OCI-LY3 (cell line): ENCODE measurements at regions not wholly inside any gene's neighbourhood (a gene's known extent, or its start where the extent isn't known, plus 50 kb on each side); places are given as distances from the start of the nearest gene placed in this dataset.

Experiments used
- EZH2phosphoT487 ChIP-seq: fragments of 200-600 bp; shearing (Covaris generic); IDR thresholded peaks from 2 replicates; pipeline ENCODE4 v1.6.1; 2018; ENCODE audit warnings: antibody characterized with exemption, mixed run types, low read depth
- TF ChIP-seq, protein P1 (sequence below): fragments of 200-600, 300-600 bp; sonication (generic); IDR thresholded peaks from 2 replicates; pipeline ENCODE4 v1.5.1; 2014; ENCODE audit warnings: antibody characterized with exemption, low read length, low read depth

DNA sequence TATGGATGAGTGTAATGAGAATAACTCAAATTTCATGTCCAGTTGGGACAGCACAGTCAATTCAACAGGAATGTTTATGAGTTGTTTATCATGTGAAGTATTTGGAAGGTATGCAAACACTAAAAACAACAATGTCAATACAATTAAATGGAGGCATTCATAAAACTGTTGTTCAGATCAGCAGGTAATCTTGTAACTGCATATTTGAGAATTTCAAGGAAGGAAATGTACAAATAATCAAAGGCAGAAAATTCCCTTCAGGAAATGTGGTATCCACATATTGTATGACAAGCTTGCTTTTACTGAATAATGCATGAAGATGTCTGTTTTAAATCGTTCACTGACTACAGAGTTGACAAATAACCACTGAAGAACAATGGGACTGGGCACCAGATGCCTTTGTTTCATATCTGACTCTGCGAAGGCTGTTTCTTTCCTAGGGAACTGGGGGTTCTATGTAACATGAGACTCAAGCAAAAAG, 198.3 kb downstream of the LTN1 start:
- TF ChIP-seq, protein P1, sequence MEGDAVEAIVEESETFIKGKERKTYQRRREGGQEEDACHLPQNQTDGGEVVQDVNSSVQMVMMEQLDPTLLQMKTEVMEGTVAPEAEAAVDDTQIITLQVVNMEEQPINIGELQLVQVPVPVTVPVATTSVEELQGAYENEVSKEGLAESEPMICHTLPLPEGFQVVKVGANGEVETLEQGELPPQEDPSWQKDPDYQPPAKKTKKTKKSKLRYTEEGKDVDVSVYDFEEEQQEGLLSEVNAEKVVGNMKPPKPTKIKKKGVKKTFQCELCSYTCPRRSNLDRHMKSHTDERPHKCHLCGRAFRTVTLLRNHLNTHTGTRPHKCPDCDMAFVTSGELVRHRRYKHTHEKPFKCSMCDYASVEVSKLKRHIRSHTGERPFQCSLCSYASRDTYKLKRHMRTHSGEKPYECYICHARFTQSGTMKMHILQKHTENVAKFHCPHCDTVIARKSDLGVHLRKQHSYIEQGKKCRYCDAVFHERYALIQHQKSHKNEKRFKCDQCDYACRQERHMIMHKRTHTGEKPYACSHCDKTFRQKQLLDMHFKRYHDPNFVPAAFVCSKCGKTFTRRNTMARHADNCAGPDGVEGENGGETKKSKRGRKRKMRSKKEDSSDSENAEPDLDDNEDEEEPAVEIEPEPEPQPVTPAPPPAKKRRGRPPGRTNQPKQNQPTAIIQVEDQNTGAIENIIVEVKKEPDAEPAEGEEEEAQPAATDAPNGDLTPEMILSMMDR, result no peak
- TF ChIP-seq EZH2phosphoT487, result no peak
